ENCODE measurements at regions not wholly inside any gene's neighbourhood (a gene's known extent, or its start where the extent isn't known, plus 50 kb on each side); places are given as distances from the start of the nearest gene placed in this dataset.

DNA sequence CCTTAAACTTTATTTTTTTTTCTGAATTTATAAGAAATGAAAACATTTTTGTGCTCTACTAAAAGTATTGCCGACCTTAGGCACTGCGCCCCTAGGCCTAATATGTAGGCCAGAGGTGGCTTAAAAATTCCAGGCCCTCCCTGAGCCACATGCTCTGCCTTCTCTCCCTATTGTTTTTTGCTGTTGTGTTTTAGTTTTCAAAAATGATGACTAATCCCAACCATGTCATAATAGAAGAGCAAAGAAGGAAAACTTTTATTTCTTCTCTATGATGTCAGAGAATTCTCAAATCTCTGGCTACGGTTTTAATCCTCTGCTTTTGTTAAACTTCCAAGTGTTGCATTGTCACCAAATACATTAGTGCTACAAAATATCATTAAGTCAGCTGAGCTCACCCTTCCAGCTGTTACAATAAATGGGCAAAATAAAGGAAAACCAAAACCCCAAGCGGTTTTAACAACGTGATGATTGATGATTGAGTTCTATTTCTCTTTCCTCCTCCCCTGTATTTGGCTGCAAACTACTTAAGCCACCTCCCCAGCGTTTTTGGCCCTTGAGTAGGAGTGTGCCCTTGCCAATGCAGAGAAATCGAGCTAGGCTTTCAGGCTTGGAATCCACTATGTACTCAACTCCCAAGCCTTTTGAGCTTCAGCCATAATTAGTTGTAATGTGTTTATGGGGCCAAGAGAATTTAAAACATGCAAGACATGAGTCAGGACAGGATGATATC, 163.5 kb upstream of the POU3F3 start:
- DNase-seq (ENCODE audit: low read depth in 1 of 2, low spot score in 1 of 2) = no peak
- no peak overlapping the region for H3K27ac ChIP-seq (replicated peaks)
- TF ChIP-seq, protein P1, sequence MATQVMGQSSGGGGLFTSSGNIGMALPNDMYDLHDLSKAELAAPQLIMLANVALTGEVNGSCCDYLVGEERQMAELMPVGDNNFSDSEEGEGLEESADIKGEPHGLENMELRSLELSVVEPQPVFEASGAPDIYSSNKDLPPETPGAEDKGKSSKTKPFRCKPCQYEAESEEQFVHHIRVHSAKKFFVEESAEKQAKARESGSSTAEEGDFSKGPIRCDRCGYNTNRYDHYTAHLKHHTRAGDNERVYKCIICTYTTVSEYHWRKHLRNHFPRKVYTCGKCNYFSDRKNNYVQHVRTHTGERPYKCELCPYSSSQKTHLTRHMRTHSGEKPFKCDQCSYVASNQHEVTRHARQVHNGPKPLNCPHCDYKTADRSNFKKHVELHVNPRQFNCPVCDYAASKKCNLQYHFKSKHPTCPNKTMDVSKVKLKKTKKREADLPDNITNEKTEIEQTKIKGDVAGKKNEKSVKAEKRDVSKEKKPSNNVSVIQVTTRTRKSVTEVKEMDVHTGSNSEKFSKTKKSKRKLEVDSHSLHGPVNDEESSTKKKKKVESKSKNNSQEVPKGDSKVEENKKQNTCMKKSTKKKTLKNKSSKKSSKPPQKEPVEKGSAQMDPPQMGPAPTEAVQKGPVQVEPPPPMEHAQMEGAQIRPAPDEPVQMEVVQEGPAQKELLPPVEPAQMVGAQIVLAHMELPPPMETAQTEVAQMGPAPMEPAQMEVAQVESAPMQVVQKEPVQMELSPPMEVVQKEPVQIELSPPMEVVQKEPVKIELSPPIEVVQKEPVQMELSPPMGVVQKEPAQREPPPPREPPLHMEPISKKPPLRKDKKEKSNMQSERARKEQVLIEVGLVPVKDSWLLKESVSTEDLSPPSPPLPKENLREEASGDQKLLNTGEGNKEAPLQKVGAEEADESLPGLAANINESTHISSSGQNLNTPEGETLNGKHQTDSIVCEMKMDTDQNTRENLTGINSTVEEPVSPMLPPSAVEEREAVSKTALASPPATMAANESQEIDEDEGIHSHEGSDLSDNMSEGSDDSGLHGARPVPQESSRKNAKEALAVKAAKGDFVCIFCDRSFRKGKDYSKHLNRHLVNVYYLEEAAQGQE (IDR thresholded peaks at IDR 0.05; ENCODE audit: insufficient replicate concordance, low read depth) = no peak
- TF ChIP-seq GABPA (IDR thresholded peaks at IDR 0.05; ENCODE audit: low read depth) (no peak), POLR2AphosphoS5 (IDR thresholded peaks at IDR 0.05; ENCODE audit: low read depth) (no peak), SPI1 (IDR thresholded peaks at IDR 0.05; ENCODE audit: borderline replicate concordance, low read depth) (no peak)
- TF ChIP-seq, protein P2, sequence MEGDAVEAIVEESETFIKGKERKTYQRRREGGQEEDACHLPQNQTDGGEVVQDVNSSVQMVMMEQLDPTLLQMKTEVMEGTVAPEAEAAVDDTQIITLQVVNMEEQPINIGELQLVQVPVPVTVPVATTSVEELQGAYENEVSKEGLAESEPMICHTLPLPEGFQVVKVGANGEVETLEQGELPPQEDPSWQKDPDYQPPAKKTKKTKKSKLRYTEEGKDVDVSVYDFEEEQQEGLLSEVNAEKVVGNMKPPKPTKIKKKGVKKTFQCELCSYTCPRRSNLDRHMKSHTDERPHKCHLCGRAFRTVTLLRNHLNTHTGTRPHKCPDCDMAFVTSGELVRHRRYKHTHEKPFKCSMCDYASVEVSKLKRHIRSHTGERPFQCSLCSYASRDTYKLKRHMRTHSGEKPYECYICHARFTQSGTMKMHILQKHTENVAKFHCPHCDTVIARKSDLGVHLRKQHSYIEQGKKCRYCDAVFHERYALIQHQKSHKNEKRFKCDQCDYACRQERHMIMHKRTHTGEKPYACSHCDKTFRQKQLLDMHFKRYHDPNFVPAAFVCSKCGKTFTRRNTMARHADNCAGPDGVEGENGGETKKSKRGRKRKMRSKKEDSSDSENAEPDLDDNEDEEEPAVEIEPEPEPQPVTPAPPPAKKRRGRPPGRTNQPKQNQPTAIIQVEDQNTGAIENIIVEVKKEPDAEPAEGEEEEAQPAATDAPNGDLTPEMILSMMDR (IDR thresholded peaks at IDR 0.05; ENCODE audit: insufficient read depth, low read length) = no peak
- H3K27me3 ChIP-seq (ENCODE audit: insufficient read depth, poor library complexity, severe bottlenecking) = no peaks in the 10 kb centered on the region
- H3K4me3 ChIP-seq (replicated peaks; ENCODE audit: insufficient read depth, low read length) = no peak overlapping the region

DNA sequence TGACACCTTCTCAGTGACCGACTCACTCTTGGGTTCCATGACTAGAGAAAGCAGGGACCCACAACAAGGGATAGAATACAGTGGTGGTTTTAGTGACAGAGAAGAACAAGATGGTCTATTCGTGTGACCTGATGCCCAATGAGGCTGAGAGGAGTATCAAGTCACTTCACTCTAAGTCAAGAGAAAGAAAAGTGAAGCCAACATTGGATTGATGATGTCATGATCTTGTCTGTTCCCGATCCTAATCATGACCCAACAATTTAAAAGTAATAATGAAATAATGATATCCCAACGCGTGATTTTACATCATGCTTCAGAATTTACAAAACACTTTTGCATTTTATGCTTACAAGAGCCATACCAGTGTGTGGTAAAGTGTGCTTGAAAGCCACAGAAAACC, 155.6 kb upstream of the POU3F3 start:
- Histone ChIP-seq H3K27me3 (ENCODE audit: insufficient read depth, poor library complexity, severe bottlenecking) (no peaks in the 10 kb centered on the region), H3K27ac (replicated peaks) (no peak overlapping the region), H3K4me3 (replicated peaks; ENCODE audit: insufficient read depth, low read length) (no peak overlapping the region)
- no peak for DNase-seq (ENCODE audit: low read depth in 1 of 2, low spot score in 1 of 2)
- TF ChIP-seq GABPA (IDR thresholded peaks at IDR 0.05; ENCODE audit: low read depth) (no peak), SPI1 (IDR thresholded peaks at IDR 0.05; ENCODE audit: borderline replicate concordance, low read depth) (no peak), POLR2AphosphoS5 (IDR thresholded peaks at IDR 0.05; ENCODE audit: low read depth) (no peak)
- TF ChIP-seq, protein P1 (IDR thresholded peaks at IDR 0.05; ENCODE audit: insufficient replicate concordance, low read depth) = no peak

DNA sequence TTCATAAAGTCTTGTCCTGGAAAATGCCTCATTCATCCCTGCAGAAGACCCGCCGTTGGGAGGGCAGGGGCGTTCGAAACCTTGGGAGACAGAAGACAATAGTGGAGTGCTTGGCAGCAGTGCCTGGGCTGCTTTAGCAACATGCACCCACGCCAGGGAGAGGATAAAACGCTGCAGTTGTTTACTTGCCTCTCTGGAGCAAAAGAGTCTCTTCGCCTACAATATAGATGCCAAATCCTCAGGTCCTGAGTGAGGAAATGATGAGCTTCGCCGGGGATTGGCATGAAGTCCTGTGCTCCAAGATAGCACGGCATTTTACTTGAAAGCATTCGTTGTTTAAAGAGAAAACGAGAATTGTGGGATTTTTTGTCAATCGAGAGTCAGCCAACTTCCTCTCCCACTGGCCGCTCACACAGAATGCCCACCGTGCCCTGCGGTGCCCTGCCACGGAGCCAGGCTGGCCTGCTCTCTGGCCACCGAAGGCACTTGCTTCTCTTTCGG, 152.5 kb upstream of the POU3F3 start:
- TF ChIP-seq POLR2AphosphoS5 (IDR thresholded peaks at IDR 0.05; ENCODE audit: low read depth) (no peak), SPI1 (IDR thresholded peaks at IDR 0.05; ENCODE audit: borderline replicate concordance, low read depth) (no peak), GABPA (IDR thresholded peaks at IDR 0.05; ENCODE audit: low read depth) (no peak)
- TF ChIP-seq, protein P1 (IDR thresholded peaks at IDR 0.05; ENCODE audit: insufficient replicate concordance, low read depth) = no peak
- TF ChIP-seq, protein P2 (IDR thresholded peaks at IDR 0.05; ENCODE audit: insufficient read depth, low read length) = no peak
- no peak overlapping the region for H3K27ac ChIP-seq (replicated peaks)
- no peak for DNase-seq (ENCODE audit: low read depth in 1 of 2, low spot score in 1 of 2)
- H3K4me3 ChIP-seq (replicated peaks; ENCODE audit: insufficient read depth, low read length) = no peak overlapping the region
- no peaks in the 10 kb centered on the region for H3K27me3 ChIP-seq (ENCODE audit: insufficient read depth, poor library complexity, severe bottlenecking)

Data from HL-60 (cell line).